GM19328 (cell line): ENCODE measurements at regions not wholly inside any gene's neighbourhood (a gene's known extent, or its start where the extent isn't known, plus 50 kb on each side); places are given as distances from the start of the nearest gene placed in this dataset.

ENCODE experiments used
- ATAC-seq: cut with Tn5 transposase; IDR thresholded peaks from one replicate; pipeline ENCODE4 v1.9.1; 2021; ENCODE audit warnings: mild to moderate bottlenecking, moderate library complexity; ENCODE audit not compliant: unreplicated experiment

DNA sequence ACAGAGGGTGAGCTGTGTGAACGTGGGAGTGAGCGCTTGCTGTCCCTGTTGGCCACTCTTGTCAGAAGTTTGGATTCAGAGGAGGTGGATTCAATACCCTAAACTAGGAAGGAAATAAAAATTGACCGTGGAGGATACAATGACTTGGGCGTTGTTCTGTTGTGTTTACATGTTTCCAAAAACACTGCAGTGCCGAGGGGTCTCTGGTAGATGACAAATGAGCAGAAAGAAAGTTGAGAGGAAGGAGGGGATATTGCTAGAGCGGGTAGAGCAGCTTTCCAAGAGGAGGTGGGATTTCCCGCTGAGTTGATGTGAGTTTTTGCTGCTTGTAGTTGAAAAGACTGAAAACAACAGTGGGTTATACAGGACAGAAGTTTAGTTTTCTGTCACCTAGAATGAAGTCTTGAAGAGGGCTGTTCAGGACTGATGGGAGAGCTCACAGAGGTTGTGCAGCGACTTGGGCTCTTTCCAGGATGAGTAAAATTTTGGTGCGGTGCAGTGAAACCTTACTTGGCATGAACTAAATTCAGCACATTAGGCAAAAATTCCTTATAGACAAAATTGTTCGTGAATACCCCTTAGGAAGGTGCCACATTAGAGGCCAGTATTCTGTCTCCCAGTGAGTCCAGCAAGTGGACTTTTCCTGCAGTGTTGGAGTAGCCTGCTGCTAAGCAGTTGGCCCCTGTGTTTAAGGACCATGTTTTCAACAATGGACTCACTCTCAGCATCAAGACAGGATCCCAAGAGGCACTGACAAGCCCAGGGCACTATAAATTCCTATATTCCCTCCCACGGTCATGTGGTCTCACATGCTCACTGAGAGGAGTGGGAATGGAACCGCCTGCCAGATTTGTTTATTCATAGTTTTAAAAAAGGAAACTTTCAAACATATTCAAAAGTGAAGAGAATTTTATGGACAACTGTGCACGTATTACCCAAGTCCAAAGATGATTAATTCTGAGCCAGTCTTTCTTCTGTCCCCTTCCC, 435.0 kb upstream of the C2CD4B start:
- ATAC-seq = no peak

- no peak for ATAC-seq
Observed at GRCh38 chr15:62601777-62602545, 436.9 kb upstream of the C2CD4B start.

DNA sequence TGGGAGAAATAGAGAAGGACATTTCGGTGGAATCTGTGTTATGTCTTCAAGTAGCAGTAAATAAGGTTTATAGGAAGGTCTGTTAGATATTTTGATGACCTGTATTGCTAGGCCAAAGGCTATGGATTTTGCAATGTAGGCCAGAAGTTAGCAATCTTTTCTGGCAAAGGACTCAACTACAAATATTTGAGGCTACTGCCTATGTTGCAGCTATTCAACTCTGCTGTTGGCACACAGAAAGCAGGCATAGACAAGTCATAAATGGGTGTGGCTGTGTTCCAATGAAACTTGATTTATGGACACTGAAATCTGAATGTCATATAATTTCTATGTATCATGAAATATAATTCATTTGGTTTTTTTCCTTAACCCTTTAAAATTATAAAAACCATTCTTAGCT, 438.7 kb upstream of the C2CD4B start:
- no peak for ATAC-seq

- no peak for ATAC-seq
Observed at GRCh38 chr15:62605282-62605681, 437.3 kb upstream of the TPM1 start.

- ATAC-seq = no peak
Observed at GRCh38 chr15:62606376-62607113, 436.0 kb upstream of the TPM1 start.

GRCh38 chr15:62607114-62607462, 435.5 kb upstream of the TPM1 start:
- ATAC-seq = no peak

- no peak for ATAC-seq
Observed at GRCh38 chr15:62607643-62608042, 434.9 kb upstream of the TPM1 start.

DNA sequence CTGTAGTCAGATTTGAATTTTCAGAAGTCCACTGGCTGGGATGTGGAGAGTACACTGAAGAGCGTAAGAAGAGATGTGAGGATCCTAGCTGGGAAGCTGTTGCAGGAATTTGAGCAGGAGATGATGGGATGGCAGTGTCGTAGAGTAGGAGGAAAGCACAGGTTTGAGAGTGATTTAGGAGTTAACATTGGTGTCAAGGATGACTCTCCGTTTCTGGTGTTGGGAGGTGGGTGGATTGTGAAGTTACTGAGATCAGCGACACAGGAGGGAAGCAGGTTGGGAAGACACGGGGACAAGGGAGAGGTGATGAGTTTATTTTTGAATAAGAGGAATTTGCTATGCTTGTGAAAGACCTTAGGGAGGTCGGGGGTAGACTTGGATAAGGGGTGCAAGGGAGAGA, 434.2 kb upstream of the TPM1 start:
- ATAC-seq = no peak

- ATAC-seq = no peak
Observed at GRCh38 chr15:62610265-62610869, 432.2 kb upstream of the TPM1 start.

- ATAC-seq = no peak
Observed at GRCh38 chr15:62611002-62611401, 431.5 kb upstream of the TPM1 start.

GRCh38 chr15:62612183-62612733, 430.3 kb upstream of the TPM1 start:
- ATAC-seq = no peak

GRCh38 chr15:62612771-62613170, 429.8 kb upstream of the TPM1 start:
- ATAC-seq = no peak

DNA sequence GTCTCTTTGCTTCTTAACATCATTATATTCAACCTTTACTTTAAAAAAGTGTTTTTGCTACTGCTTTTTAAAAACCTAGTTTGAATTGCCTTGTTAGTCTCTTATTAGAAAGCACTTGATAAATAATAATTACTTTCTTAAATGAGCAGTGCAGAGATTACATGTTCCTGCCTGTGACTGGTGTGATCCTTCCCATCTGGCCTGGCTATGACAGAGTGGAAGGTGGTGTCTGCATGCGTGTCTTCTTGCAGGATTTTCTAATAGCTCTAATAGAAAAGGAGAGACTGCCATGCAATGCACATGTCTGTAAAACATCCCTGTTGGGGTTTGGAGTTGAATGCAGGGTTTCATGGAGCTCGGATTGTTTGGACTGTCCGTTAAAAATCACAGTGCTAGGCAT, 425.8 kb upstream of the TPM1 start:
- ATAC-seq = no peak

- no peak for ATAC-seq
Observed at GRCh38 chr15:62617741-62618140, 424.8 kb upstream of the TPM1 start.

GRCh38 chr15:62618432-62618831, 424.1 kb upstream of the TPM1 start:
- no peak for ATAC-seq

DNA sequence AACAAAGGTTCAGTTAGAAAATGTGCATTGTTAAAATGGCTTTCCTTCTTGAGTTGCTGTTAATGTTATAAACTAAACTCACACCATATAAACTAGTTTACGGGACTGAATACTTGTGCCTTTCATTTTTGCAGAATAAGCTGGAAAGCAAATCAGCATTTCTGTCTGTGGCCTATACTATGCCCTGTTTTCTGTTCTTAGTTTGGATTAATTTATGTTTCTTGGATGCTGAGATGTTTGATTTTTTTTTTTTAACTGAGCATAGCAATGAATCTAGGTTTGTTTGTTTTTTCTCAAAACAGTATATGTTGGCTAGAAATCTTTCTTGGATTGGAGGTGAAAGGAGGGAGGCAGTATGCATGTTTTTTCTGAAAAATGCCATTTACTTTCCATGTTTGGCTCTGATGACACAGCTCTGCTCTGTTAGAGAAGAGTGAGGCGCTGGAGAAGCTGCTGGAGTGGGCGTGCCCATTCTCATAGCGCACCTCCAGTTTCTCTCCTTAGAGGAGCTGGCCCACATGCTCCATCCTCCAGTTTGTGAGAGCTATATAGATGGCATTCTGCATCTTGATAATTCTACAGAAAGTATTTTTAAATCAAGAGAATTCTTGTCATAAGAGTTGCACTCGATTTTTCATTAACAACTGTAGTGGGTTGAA, 423.6 kb upstream of the TPM1 start:
- ATAC-seq = no peak

GRCh38 chr15:62619526-62619925, 423.0 kb upstream of the TPM1 start:
- no peak for ATAC-seq

DNA sequence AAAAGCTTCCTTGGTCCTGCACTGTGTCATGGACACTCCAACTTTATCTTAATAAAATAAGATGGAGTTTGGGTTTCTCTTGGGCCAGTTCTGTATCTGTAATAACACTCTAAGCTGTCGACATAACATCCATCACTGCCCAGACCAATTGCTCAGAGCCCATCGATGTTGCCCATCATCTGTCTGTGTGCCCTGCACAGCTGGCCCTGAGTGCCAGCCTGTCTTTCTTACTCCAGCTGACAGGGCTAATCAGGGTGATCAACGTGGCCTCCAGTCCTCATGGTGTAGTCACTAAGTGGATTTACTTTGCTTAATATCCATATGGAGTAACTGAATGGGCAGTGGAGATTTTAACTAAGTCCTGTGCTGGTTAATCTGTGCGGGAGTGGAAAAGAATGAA, 419.8 kb upstream of the TPM1 start:
- no peak for ATAC-seq

DNA sequence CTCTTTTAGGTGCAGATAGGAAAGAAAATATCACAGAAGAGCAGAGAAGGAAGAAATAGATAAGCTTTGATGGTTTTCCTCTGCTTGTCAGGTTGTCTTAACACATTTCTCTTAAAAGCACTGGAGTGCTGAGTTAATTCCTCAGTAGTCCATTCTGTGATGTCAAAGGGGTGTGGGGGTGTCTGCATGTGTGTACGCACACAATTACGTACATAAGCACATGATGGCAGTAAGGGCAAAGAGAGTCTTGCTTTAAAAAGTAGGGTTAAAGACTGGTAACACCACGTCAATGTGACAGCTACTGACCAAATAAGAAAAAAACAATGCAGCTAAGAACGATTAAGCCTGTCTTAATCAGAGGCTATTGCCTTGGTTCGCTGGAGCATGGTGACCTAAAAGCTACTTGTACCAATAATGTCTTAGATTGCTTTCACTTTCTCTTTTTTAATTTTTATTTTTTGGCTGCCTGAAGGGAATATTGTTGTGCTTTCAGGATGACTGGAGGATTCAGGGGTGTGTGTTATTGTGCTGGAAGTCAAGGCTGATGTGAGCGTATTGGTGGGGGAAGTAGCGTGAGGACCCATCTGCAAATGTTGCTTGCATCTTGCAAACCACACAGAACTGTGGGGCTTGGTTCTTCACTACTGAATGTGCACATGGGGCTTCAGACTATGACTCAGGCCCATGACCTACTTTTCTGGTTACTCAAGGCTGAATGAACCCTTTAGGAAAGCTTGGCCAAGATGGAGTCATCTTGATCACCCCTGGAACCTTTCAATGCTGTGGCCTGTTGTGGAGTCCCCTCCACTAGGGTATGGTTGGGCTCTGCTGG, 417.8 kb upstream of the TPM1 start:
- ATAC-seq = no peak
